Gastroesophageal sphincter (tissue), 3 donors: ENCODE measurements at regions not wholly inside any gene's neighbourhood (a gene's known extent, or its start where the extent isn't known, plus 50 kb on each side); places are given as distances from the start of the nearest gene placed in this dataset.

Experiments used
- CTCF ChIP-seq, 4 experiments: fragments of 200-600 bp in 2 of 4; fragments of 450-650 bp in 2 of 4; sonication (generic) in 1 of 4; IDR thresholded peaks; one replicate each; pipeline ENCODE4 v1.5.1; 2017 to 2019; ENCODE audit warnings: antibody characterized with exemption in 4 of 4, mild to moderate bottlenecking in 2 of 4, moderate library complexity in 2 of 4
- POLR2A ChIP-seq, 2 donors: fragments of 450-650 bp; IDR thresholded peaks; one replicate each; pipeline ENCODE4 v1.6.1; 2017; ENCODE audit warnings: antibody characterized with exemption in 2 of 2, mild to moderate bottlenecking in 2 of 2, moderate library complexity in 1 of 2

- TF ChIP-seq CTCF (IDR thresholded peaks at IDR 0.05) (no peak), POLR2A (IDR thresholded peaks at IDR 0.05) (no peak)
Observed at GRCh38 chr13:95463531-95463930, 89.0 kb upstream of the CLDN10 start.
